ENCODE measurements at regions not wholly inside any gene's neighbourhood (a gene's known extent, or its start where the extent isn't known, plus 50 kb on each side); places are given as distances from the start of the nearest gene placed in this dataset.

- TF ChIP-seq CTCF (IDR thresholded peaks at IDR 0.05 in 2 of 3, conservative IDR thresholded peaks at IDR 0.05 in 1 of 3; ENCODE audit: insufficient read depth in 2 of 3, low read depth in 1 of 3, low read length in 3 of 3) (peak; percentile 33 to 58 (median 39)), RBM14 (IDR thresholded peaks at IDR 0.05; ENCODE audit: borderline replicate concordance, insufficient read depth, low read depth, low read length) (no peak), BRF1 (IDR thresholded peaks at IDR 0.05; ENCODE audit: borderline replicate concordance, extremely low read depth, insufficient read length) (no peak)
Measured at GRCh38 chr6:153231048-153231646, 100.1 kb upstream of the RGS17 start (continued).

- Histone ChIP-seq H3K79me2 (ENCODE audit: control insufficient read depth, insufficient read depth, low read length) (no peaks in the 10 kb centered on the region), H4K20me1 (replicated peaks; ENCODE audit: control insufficient read depth, insufficient read depth, low read length) (no peaks in the 10 kb centered on the region), H3K4me2 (ENCODE audit: insufficient read depth, low read length) (no peak overlapping the region), H3K9me3 (replicated peaks; ENCODE audit: control insufficient read depth, insufficient read depth, low read depth, low read length) (0 out of 2 replicates have a peak, but pooled peaks cover 4% of the 10 kb centered on the region), H3K4me1 (replicated peaks in 1 of 2; ENCODE audit: control insufficient read depth in 2 of 2, insufficient read depth in 2 of 2, low read length in 2 of 2) (no peaks in the 10 kb centered on the region), H3K36me3 (ENCODE audit: control insufficient read depth, insufficient read depth, low read length) (no peaks in the 10 kb centered on the region), H2AFZ (ENCODE audit: low read depth, low read length) (no peak overlapping the region), H3K27ac (ENCODE audit: extremely low read depth, low read depth, low read length) (no peak overlapping the region), H3K9me1 (ENCODE audit: control insufficient read depth, insufficient read depth, low read length) (no peaks in the 10 kb centered on the region), H3K9ac (ENCODE audit: insufficient read depth in 1 of 2, low read depth in 2 of 2, low read length in 2 of 2) (no peak overlapping the region), H3K4me3 (no peak overlapping the region), H3K27me3 (ENCODE audit: control insufficient read depth in 2 of 2, insufficient read depth in 2 of 2, low read length in 2 of 2) (no peaks in the 10 kb centered on the region)
- in situ Hi-C loops (cut with MboI) (no loop called here), intact Hi-C loops (cut with micrococcal nuclease) (no loop called here)
- WGBS (ENCODE audit: insufficient coverage, low coverage, missing lambda C conversion rate) = 0% methylated on average over 2 of the region's 3 CpGs
- DNase-seq (ENCODE audit: extremely low read depth in 1 of 4, low spot score in 3 of 4) (no peak), ATAC-seq (no peak), FAIRE-seq (no peak)
- ChIA-PET CTCF (ENCODE audit: low intra/inter-chr PET ratio) (no interaction called here), POLR2A (no interaction called here)
- BruUV-seq (replicated peaks) = no TSS peak
- peak; percentile 94 for TF ChIP-seq PCBP2 (IDR thresholded peaks at IDR 0.05; ENCODE audit: low read depth, low read length, poor library complexity, severe bottlenecking)
- TF ChIP-seq SP1 (CRISPR knock-in tag; IDR thresholded peaks at IDR 0.05) = no peak
- TF ChIP-seq CCNT2 (IDR thresholded peaks at IDR 0.05; ENCODE audit: borderline replicate concordance, extremely low read depth, insufficient read length, low read depth, low read length) = no peak
- no peak for TF ChIP-seq FOXK2 (conservative IDR thresholded peaks at IDR 0.05 in 1 of 2, IDR thresholded peaks at IDR 0.05 in 1 of 2; ENCODE audit: low read depth in 2 of 2)
- no peak for TF ChIP-seq TAF7 (tag; IDR thresholded peaks at IDR 0.05)
- no peak for TF ChIP-seq SREBF2 (CRISPR knock-in tag; IDR thresholded peaks at IDR 0.05)
- no peak for TF ChIP-seq PURB (CRISPR knock-in tag; IDR thresholded peaks at IDR 0.05; ENCODE audit: low read depth)
- TF ChIP-seq, protein P1, sequence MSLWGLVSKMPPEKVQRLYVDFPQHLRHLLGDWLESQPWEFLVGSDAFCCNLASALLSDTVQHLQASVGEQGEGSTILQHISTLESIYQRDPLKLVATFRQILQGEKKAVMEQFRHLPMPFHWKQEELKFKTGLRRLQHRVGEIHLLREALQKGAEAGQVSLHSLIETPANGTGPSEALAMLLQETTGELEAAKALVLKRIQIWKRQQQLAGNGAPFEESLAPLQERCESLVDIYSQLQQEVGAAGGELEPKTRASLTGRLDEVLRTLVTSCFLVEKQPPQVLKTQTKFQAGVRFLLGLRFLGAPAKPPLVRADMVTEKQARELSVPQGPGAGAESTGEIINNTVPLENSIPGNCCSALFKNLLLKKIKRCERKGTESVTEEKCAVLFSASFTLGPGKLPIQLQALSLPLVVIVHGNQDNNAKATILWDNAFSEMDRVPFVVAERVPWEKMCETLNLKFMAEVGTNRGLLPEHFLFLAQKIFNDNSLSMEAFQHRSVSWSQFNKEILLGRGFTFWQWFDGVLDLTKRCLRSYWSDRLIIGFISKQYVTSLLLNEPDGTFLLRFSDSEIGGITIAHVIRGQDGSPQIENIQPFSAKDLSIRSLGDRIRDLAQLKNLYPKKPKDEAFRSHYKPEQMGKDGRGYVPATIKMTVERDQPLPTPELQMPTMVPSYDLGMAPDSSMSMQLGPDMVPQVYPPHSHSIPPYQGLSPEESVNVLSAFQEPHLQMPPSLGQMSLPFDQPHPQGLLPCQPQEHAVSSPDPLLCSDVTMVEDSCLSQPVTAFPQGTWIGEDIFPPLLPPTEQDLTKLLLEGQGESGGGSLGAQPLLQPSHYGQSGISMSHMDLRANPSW (CRISPR knock-in tag; IDR thresholded peaks at IDR 0.05) = no peak
- no peak for TF ChIP-seq C11orf30 (IDR thresholded peaks at IDR 0.05; ENCODE audit: low read depth)
- TF ChIP-seq HNRNPK (IDR thresholded peaks at IDR 0.05; ENCODE audit: low read depth, low read length, poor library complexity, severe bottlenecking) = peak; percentile 98
- TF ChIP-seq TEAD2 (tag; IDR thresholded peaks at IDR 0.05) = no peak
- no peak for TF ChIP-seq NUFIP1 (IDR thresholded peaks at IDR 0.05; ENCODE audit: partially characterized antibody)
- no peak for TF ChIP-seq ARID1B (IDR thresholded peaks at IDR 0.05)
Measured at GRCh38 chr6:153218184-153218792, 87.2 kb upstream of the RGS17 start.
